ENCODE measurements at regions not wholly inside any gene's neighbourhood (a gene's known extent, or its start where the extent isn't known, plus 50 kb on each side); places are given as distances from the start of the nearest gene placed in this dataset.

DNA sequence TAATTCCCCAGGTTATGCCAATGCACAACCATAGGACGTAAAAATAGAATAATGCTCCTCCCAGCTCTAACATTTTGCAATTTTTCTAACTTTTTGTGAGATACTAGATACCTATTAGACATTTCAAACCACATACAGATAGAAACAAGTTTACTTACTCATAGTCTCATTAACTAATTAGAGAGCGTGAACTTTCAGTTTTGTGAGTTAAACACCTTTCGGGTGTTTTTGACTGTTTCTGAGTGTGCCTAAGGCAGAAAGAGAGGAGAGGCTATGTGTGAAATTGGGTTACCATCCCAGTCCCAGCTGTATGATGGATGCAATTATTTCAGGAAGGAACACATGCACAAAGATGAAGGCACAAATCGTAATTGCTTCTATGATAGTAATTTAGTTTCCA, 300.4 kb upstream of the POU1F1 start:
- no peak overlapping the region for H3K9ac ChIP-seq (replicated peaks; ENCODE audit: extremely low read depth, insufficient read depth, low read length)
- no TSS peak for BruUV-seq (replicated peaks)
- H4K20me1 ChIP-seq (replicated peaks; ENCODE audit: control insufficient read depth, extremely low read depth, insufficient read depth, low read length), result no peaks in the 10 kb centered on the region
- H3K27me3 ChIP-seq (ENCODE audit: control insufficient read depth in 2 of 2, insufficient read depth in 2 of 2, low read length in 2 of 2), result no peaks in the 10 kb centered on the region
- no peak overlapping the region for H3K4me3 ChIP-seq (replicated peaks in 1 of 3; ENCODE audit: insufficient read depth in 1 of 3, low read depth in 1 of 3, low read length in 3 of 3)
- no peaks in the 10 kb centered on the region for H3K4me1 ChIP-seq (ENCODE audit: control insufficient read depth, extremely low read depth, insufficient read depth, low read length)
- H3K79me2 ChIP-seq (ENCODE audit: control insufficient read depth, insufficient read depth, low read length), result no peaks in the 10 kb centered on the region
- H2AFZ ChIP-seq (ENCODE audit: low read depth, low read length), result no peak overlapping the region
- ChIA-PET POLR2A (no interaction called here), CTCF (no interaction called here)
- H3K9me3 ChIP-seq (replicated peaks; ENCODE audit: control insufficient read depth, insufficient read depth, low read length), result no peaks in the 10 kb centered on the region
- intact Hi-C loops (cut with micrococcal nuclease), result no loop called here
- dilution Hi-C loops (cut with MboI; ENCODE audit: extremely low pct_ligation_motif_present, low sequenced_read_pairs), result no loop called here
- no peaks in the 10 kb centered on the region for H3K9me1 ChIP-seq (replicated peaks; ENCODE audit: control insufficient read depth, extremely low read depth, insufficient read depth, low read length)
- H3K36me3 ChIP-seq (ENCODE audit: control insufficient read depth in 2 of 2, extremely low read depth in 1 of 2, insufficient read depth in 2 of 2, low read length in 2 of 2), result no peaks in the 10 kb centered on the region
- H3K27ac ChIP-seq (ENCODE audit: insufficient read depth, low read depth, low read length), result no peak overlapping the region
- FAIRE-seq (no peak), DNase-seq (ENCODE audit: low read depth, low spot score) (no peak)
- TF ChIP-seq EZH2 (IDR thresholded peaks at IDR 0.05; ENCODE audit: borderline replicate concordance, low read depth, low read length, severe bottlenecking), result no peak
- no peak for TF ChIP-seq JUN (IDR thresholded peaks at IDR 0.05; ENCODE audit: borderline replicate concordance, insufficient read depth, insufficient read length, low read depth)
- no peak for TF ChIP-seq POLR2A (IDR thresholded peaks at IDR 0.05; ENCODE audit: low read depth, low read length)
- TF ChIP-seq, protein P1, sequence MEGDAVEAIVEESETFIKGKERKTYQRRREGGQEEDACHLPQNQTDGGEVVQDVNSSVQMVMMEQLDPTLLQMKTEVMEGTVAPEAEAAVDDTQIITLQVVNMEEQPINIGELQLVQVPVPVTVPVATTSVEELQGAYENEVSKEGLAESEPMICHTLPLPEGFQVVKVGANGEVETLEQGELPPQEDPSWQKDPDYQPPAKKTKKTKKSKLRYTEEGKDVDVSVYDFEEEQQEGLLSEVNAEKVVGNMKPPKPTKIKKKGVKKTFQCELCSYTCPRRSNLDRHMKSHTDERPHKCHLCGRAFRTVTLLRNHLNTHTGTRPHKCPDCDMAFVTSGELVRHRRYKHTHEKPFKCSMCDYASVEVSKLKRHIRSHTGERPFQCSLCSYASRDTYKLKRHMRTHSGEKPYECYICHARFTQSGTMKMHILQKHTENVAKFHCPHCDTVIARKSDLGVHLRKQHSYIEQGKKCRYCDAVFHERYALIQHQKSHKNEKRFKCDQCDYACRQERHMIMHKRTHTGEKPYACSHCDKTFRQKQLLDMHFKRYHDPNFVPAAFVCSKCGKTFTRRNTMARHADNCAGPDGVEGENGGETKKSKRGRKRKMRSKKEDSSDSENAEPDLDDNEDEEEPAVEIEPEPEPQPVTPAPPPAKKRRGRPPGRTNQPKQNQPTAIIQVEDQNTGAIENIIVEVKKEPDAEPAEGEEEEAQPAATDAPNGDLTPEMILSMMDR (IDR thresholded peaks at IDR 0.05; ENCODE audit: extremely low read depth in 1 of 2, insufficient read depth in 1 of 2, low read depth in 1 of 2, low read length in 2 of 2), result no peak
- TF ChIP-seq GATA2 (IDR thresholded peaks at IDR 0.05; ENCODE audit: insufficient read depth, insufficient read length, low read depth, low read length), result no peak
- no peak for TF ChIP-seq MYC (IDR thresholded peaks at IDR 0.05; ENCODE audit: low read depth, low read length)
- TF ChIP-seq FOS (IDR thresholded peaks at IDR 0.05; ENCODE audit: borderline replicate concordance, insufficient read depth, low read length), result no peak
- TF ChIP-seq, protein P2, sequence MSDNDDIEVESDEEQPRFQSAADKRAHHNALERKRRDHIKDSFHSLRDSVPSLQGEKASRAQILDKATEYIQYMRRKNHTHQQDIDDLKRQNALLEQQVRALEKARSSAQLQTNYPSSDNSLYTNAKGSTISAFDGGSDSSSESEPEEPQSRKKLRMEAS (IDR thresholded peaks at IDR 0.05; ENCODE audit: insufficient read depth, insufficient read length), result no peak
- TF ChIP-seq POLR2AphosphoS5 (IDR thresholded peaks at IDR 0.05; ENCODE audit: insufficient read depth, low read depth, low read length), result no peak
- no peak overlapping the region for H3K4me2 ChIP-seq (ENCODE audit: insufficient read depth, low read length)
